ENCODE measurements at regions not wholly inside any gene's neighbourhood (a gene's known extent, or its start where the extent isn't known, plus 50 kb on each side); places are given as distances from the start of the nearest gene placed in this dataset.

- TF ChIP-seq REST (IDR thresholded peaks at IDR 0.05; ENCODE audit: insufficient read depth in 1 of 2, low read depth in 2 of 2, low read length in 2 of 2) (no peak), SIN3A (IDR thresholded peaks at IDR 0.05; ENCODE audit: borderline replicate concordance, insufficient read depth, low read length) (no peak), TAF1 (IDR thresholded peaks at IDR 0.05; ENCODE audit: borderline replicate concordance, insufficient read depth, low read length) (no peak)
These were observed 182.4 kb upstream of the RBFOX1 start for GRCh38 chr16:7150230-7150629.

GRCh38 chr16:7148606-7149005 is 184.0 kb upstream of the RBFOX1 start:
- TF ChIP-seq POLR2AphosphoS5 (IDR thresholded peaks at IDR 0.05; ENCODE audit: low read depth, low read length) (no peak), REST (IDR thresholded peaks at IDR 0.05; ENCODE audit: insufficient read depth in 1 of 2, low read depth in 2 of 2, low read length in 2 of 2) (no peak), TAF1 (IDR thresholded peaks at IDR 0.05; ENCODE audit: borderline replicate concordance, insufficient read depth, low read length) (no peak), FOXP2 (optimal IDR thresholded peaks at IDR 0.05; ENCODE audit: borderline replicate concordance, extremely low read depth, extremely low read length, insufficient read depth) (no peak), SIN3A (IDR thresholded peaks at IDR 0.05; ENCODE audit: borderline replicate concordance, insufficient read depth, low read length) (no peak)

GRCh38 chr16:7140899-7141298 is 191.7 kb upstream of the RBFOX1 start:
- no peak for TF ChIP-seq FOXP2 (optimal IDR thresholded peaks at IDR 0.05; ENCODE audit: borderline replicate concordance, extremely low read depth, extremely low read length, insufficient read depth)
- no peak for TF ChIP-seq POLR2AphosphoS5 (IDR thresholded peaks at IDR 0.05; ENCODE audit: low read depth, low read length)
- TF ChIP-seq SIN3A (IDR thresholded peaks at IDR 0.05; ENCODE audit: borderline replicate concordance, insufficient read depth, low read length), result no peak
- no peak for TF ChIP-seq REST (IDR thresholded peaks at IDR 0.05; ENCODE audit: insufficient read depth in 1 of 2, low read depth in 2 of 2, low read length in 2 of 2)
- TF ChIP-seq TAF1 (IDR thresholded peaks at IDR 0.05; ENCODE audit: borderline replicate concordance, insufficient read depth, low read length), result no peak

- TF ChIP-seq FOXP2 (optimal IDR thresholded peaks at IDR 0.05; ENCODE audit: borderline replicate concordance, extremely low read depth, extremely low read length, insufficient read depth), result no peak
These were observed 194.9 kb upstream of the RBFOX1 start for GRCh38 chr16:7137560-7138330.

- TF ChIP-seq TAF1 (IDR thresholded peaks at IDR 0.05; ENCODE audit: borderline replicate concordance, insufficient read depth, low read length), result no peak
- TF ChIP-seq FOXP2 (optimal IDR thresholded peaks at IDR 0.05; ENCODE audit: borderline replicate concordance, extremely low read depth, extremely low read length, insufficient read depth), result no peak
- TF ChIP-seq SIN3A (IDR thresholded peaks at IDR 0.05; ENCODE audit: borderline replicate concordance, insufficient read depth, low read length), result no peak
- no peak for TF ChIP-seq POLR2AphosphoS5 (IDR thresholded peaks at IDR 0.05; ENCODE audit: low read depth, low read length)
- TF ChIP-seq REST (IDR thresholded peaks at IDR 0.05; ENCODE audit: insufficient read depth in 1 of 2, low read depth in 2 of 2, low read length in 2 of 2), result no peak
These were observed 200.2 kb upstream of the RBFOX1 start for GRCh38 chr16:7132465-7132864.
